Small intestine (tissue), 7 donors: ENCODE measurements at regions not wholly inside any gene's neighbourhood (a gene's known extent, or its start where the extent isn't known, plus 50 kb on each side); places are given as distances from the start of the nearest gene placed in this dataset.

Source experiments
- DNase-seq, 2 donors: peaks; one replicate each; pipeline versions ENCODE4 v3.0.0 to v3.0.0-alpha.2; 2013
- FAIRE-seq: peaks from 2 replicates; lab custom pipeline; 2012; peaks lifted over from hg19 to GRCh38; lab: Jason Lieb, UNC
- H3K27ac ChIP-seq, 3 donors: one replicate each; pipeline ENCODE4 v1.5.1; 2013; ENCODE audit warnings: low read length in 2 of 3, mild to moderate bottlenecking in 2 of 3, control low read depth in 1 of 3, inconsistent platforms in 1 of 3, low read depth in 1 of 3, moderate library complexity in 1 of 3
- H3K27me3 ChIP-seq, 3 donors: one replicate each; pipeline ENCODE4 v1.6.1; 2013; ENCODE audit warnings: low read length in 3 of 3, inconsistent platforms in 1 of 3; ENCODE audit not compliant: control insufficient read depth in 3 of 3, insufficient read depth in 3 of 3
- H3K36me3 ChIP-seq, 3 donors: one replicate each; pipeline ENCODE4 v1.6.1; 2013; ENCODE audit warnings: low read length in 3 of 3, inconsistent platforms in 1 of 3, low read depth in 1 of 3, mild to moderate bottlenecking in 1 of 3, moderate library complexity in 1 of 3; ENCODE audit not compliant: control insufficient read depth in 3 of 3, insufficient read depth in 2 of 3
- H3K4me1 ChIP-seq, 3 donors: one replicate each; pipeline ENCODE4 v1.6.1; 2013; ENCODE audit warnings: low read length in 2 of 3, inconsistent platforms in 1 of 3, low read depth in 1 of 3, mild to moderate bottlenecking in 1 of 3, moderate library complexity in 1 of 3; ENCODE audit not compliant: control insufficient read depth in 3 of 3, insufficient read depth in 2 of 3
- H3K4me3 ChIP-seq, 3 donors: one replicate each; pipeline ENCODE4 v1.5.1; 2013; ENCODE audit warnings: low read length in 3 of 3, control low read depth in 1 of 3, inconsistent platforms in 1 of 3, low read depth in 1 of 3, mild to moderate bottlenecking in 1 of 3, moderate library complexity in 1 of 3
- H3K9me3 ChIP-seq, 2 donors: one replicate each; pipeline ENCODE4 v1.6.1; 2013; ENCODE audit warnings: low read depth in 1 of 2, low read length in 1 of 2; ENCODE audit not compliant: control insufficient read depth in 2 of 2, insufficient read depth in 1 of 2
- WGBS, 3 donors: extraction: QIAGEN DNeasy Blood & Tissue Kit; methylation state at CpG; one replicate each; pipeline ENCODE4 v1.1.7; 2013; 5-methylcytosine and 5-hydroxymethylcytosine counted together
- donor health status: healthy with polysubstance abuse.
- donor health status: control.
- donor health status: control.
- donor health status: Bipolar disorder and iron deficiency.
- donor health status: healthy.

DNA sequence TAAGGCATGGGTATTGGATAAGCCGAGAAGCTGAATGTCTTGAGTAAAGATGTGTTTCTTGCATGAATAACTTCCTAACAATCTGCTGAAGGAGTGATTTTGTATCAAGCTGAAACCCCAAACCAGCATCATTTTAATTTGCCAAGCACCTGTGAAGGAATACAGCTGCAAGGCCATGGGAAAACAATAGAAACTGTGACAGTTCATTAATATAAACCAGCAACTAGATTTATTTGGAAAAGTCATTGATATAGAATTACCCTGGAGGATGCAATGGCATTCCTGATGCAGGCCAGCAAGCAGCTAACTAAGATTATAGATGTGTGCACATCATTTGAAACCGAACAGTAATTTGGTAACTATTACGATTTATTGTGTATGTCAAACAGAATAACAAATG lies 155.7 kb upstream of the TCF4 start:
- no peak for DNase-seq
- no peak overlapping the region for H3K4me3 ChIP-seq
- FAIRE-seq: no peak
- H3K4me1 ChIP-seq: no peaks in the 10 kb centered on the region
- no peaks in the 10 kb centered on the region for H3K36me3 ChIP-seq
- no peak overlapping the region for H3K27ac ChIP-seq
- H3K9me3 ChIP-seq: peaks cover 0 to 2% of the 10 kb centered on the region in 2 donors
- 82 to 87% (median 83%) methylated on average over 3 of the region's 3 CpGs for WGBS, 3 donors
- no peaks in the 10 kb centered on the region for H3K27me3 ChIP-seq

DNA sequence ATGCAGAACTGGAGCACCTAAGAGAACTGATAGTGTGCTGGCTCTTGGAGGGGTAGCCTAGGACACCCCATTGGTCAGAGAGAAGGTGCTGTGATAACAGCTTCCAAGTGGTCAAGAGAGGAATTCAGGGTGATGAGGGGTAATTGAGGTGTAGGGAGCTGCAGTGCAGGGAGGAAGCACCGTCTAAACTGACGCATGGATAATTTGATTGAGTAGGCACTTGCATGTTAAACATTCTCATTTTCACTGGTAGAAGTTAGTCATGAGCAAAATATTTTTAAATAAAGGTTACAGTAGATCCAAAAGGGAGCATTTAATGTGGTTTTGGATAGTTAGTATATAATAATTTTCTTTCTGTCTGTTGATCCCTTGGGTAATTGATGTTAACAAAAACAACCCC lies 155.1 kb upstream of the TCF4 start:
- Histone ChIP-seq H3K4me3 (no peak overlapping the region), H3K27me3 (no peaks in the 10 kb centered on the region), H3K27ac (no peak overlapping the region), H3K36me3 (no peaks in the 10 kb centered on the region), H3K9me3 (peaks cover 0 to 2% of the 10 kb centered on the region in 2 donors), H3K4me1 (no peaks in the 10 kb centered on the region)
- DNase-seq (no peak), FAIRE-seq (no peak)
- 78 to 87% (median 80%) methylated on average over 2 of the region's 2 CpGs for WGBS, 3 donors

DNA sequence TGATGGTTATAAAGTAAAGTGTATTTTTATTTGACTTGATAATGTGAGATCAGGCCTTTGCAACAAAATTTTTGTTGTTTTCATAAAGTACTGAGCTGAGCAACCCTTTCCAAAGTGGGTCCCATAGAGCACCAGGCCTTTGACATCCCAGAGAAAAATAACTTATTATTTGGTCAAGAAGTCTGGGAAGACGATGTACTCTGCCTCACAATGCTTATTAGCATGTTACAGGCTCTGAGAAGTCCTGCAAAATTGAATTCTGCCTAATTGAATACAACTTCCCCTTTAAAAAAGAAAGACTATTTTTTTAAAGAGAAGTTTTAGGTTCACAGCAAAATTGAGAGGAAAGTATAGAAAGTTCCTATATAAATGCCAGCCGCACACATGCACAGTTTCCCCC lies 151.5 kb upstream of the TCF4 start:
- no peak for FAIRE-seq
- Histone ChIP-seq H3K27me3 (no peaks in the 10 kb centered on the region), H3K4me3 (no peak overlapping the region), H3K36me3 (no peaks in the 10 kb centered on the region), H3K27ac (no peak overlapping the region), H3K9me3 (peaks cover 0 to 2% of the 10 kb centered on the region in 2 donors), H3K4me1 (no peaks in the 10 kb centered on the region)
- WGBS, 3 donors: 51 to 66% (median 66%) methylated on average over 2 of the region's 2 CpGs
- no peak for DNase-seq

GRCh38 chr18:55738483-55739114 lies 150.6 kb upstream of the TCF4 start:
- no peaks in the 10 kb centered on the region for H3K27me3 ChIP-seq
- H3K4me1 ChIP-seq: no peaks in the 10 kb centered on the region
- H3K4me3 ChIP-seq: no peak overlapping the region
- 64 to 75% (median 70%) methylated on average over 3 of the region's 3 CpGs for WGBS, 3 donors
- no peak overlapping the region for H3K27ac ChIP-seq
- FAIRE-seq (no peak), DNase-seq (no peak)
- H3K9me3 ChIP-seq: peaks cover 0 to 2% of the 10 kb centered on the region in 2 donors
- no peaks in the 10 kb centered on the region for H3K36me3 ChIP-seq

DNA sequence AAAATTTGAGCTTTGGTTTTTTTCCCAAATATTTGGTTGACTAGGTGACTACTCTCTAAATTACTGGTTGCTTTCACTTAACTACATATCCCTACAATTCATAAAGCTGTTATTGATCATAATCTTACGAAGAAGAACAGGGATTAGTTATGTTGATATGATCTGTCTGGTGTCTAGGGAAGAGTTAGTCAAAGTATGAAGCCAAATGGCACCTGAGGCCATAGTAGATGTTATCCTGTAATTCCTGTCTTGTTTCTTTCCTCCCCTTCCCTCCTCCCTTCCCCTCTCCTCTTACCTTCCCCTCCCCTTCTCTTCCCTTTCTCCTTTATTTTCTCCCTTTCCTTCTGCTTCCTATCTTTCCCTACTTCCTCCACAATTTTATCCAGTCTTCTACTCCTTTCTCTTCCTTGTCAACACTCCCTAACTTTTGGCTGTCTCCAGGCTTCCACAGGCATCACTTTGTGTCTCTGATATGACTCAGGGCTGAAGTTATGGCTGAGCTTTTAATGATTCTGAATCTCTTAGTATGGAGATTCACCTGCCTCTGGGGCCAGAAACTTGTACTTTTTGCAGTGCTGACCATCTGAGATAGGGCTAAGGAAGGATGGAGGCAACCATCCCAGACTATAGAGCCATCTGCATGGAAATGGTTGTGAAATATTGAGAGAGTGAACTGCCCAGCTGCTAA lies 149.9 kb upstream of the TCF4 start:
- Histone ChIP-seq H3K27me3 (no peaks in the 10 kb centered on the region), H3K4me1 (no peaks in the 10 kb centered on the region), H3K4me3 (no peak overlapping the region), H3K27ac (no peak overlapping the region), H3K9me3 (peaks cover 0 to 2% of the 10 kb centered on the region in 2 donors), H3K36me3 (no peaks in the 10 kb centered on the region)
- 50 to 88% (median 65%) methylated on average over 1 of the region's 1 CpG for whole genome bisulfite sequencing, 3 donors
- FAIRE-seq (no peak), DNase-seq (no peak)

DNA sequence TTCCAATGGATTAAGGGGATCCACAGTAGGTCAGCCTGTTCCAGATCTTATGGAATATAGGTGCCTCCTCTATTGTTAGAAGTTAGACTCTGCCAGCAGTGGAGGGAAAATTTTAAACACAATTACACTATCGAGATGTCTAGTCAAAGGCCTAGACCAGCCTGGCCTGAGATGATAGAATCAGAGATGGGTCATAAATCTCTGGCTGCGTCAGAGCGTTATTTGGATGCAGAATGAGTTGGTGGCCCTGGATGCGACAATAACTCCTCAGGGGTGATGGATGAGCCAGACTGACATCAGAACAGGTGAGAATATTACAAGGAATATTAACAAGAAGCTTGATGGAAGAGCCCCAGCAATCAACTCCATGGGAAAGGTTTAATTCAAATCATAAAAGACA lies 149.3 kb upstream of the TCF4 start:
- Histone ChIP-seq H3K27ac (no peak overlapping the region), H3K9me3 (peaks cover 0 to 2% of the 10 kb centered on the region in 2 donors), H3K27me3 (no peaks in the 10 kb centered on the region), H3K4me1 (no peaks in the 10 kb centered on the region), H3K36me3 (no peaks in the 10 kb centered on the region), H3K4me3 (no peak overlapping the region)
- FAIRE-seq (no peak), DNase-seq (no peak)
- WGBS, 3 donors: 83 to 92% (median 86%) methylated on average over 4 of the region's 4 CpGs

DNA sequence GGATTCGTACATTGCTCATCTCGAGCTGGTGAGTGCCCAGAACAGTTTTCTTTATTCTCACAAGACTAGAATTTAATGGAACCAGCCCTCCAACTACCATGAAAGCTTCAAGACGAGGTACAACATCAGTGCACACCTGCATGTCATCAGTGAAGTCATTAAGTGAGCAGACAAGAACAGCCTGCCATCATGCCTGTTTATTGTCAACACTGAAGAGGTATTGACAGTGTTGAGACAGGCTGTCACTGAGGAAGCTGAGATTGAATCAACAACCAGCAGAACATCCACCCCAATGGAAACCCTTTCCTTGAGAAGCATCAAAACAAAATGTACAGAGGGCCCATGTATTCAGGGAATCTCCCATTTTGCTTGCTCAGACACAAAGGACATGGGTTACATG lies 148.0 kb upstream of the TCF4 start:
- Histone ChIP-seq H3K9me3 (no peaks in the 10 kb centered on the region), H3K36me3 (no peaks in the 10 kb centered on the region), H3K27me3 (no peaks in the 10 kb centered on the region), H3K4me1 (no peaks in the 10 kb centered on the region), H3K27ac (no peak overlapping the region), H3K4me3 (no peak overlapping the region)
- FAIRE-seq (no peak), DNase-seq (no peak)
- 52 to 71% (median 53%) methylated on average over 3 of the region's 3 CpGs for WGBS, 3 donors

DNA sequence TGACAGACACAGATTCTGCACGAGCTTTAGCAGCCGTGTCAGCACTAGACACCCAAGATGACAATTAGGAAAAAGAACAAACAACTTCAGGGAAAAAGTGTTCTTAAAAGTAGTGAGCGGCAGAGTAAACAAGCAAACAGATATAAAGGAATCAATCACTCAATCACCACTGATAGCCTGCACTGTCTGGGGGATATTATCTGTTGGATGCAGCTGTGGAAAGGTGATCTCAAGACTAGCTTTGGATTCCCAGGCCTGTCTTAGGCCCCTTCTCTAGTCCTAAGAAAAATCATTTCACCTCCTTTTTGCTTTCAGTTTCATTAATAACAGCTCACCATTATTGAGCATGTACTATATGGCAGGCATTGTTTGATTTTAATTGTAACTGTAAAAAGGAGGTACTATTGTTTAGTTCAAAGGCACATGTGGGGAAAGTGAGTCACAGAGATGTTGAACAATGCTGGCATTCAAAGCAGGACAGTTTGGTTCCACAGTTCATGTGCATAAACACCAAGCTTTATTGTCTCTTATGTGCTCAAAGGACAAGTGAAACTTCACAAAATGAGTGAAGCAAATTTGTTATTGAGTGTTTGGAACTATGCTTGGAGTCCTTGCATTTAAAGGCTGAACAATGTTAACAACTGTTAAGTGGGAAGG lies 147.3 kb upstream of the TCF4 start:
- FAIRE-seq: no peak

More for the DNA sequence above, 147.3 kb upstream of the TCF4 start:
- no peak overlapping the region for H3K27ac ChIP-seq
- no peak overlapping the region for H3K4me3 ChIP-seq
- no peak for DNase-seq
- WGBS, 3 donors: 61 to 69% (median 62%) methylated on average over 3 of the region's 3 CpGs
- H3K36me3 ChIP-seq: no peaks in the 10 kb centered on the region
- no peaks in the 10 kb centered on the region for H3K27me3 ChIP-seq
- no peaks in the 10 kb centered on the region for H3K4me1 ChIP-seq
- no peaks in the 10 kb centered on the region for H3K9me3 ChIP-seq
